HL-60 (cell line): ENCODE measurements at regions not wholly inside any gene's neighbourhood (a gene's known extent, or its start where the extent isn't known, plus 50 kb on each side); places are given as distances from the start of the nearest gene placed in this dataset.

Source experiments
- GABPA ChIP-seq: IDR thresholded peaks from 2 replicates; pipeline ENCODE4 v1.6.1; 2012; ENCODE audit warnings: low read depth
- POLR2AphosphoS5 ChIP-seq: IDR thresholded peaks from 2 replicates; pipeline ENCODE4 v1.6.1; 2012; ENCODE audit warnings: low read depth
- SPI1 ChIP-seq: IDR thresholded peaks from 2 replicates; pipeline ENCODE4 v1.6.1; 2012; ENCODE audit warnings: low read depth, mild to moderate bottlenecking, borderline replicate concordance
- TF ChIP-seq, protein P1 (sequence below): IDR thresholded peaks from one replicate; pipeline ENCODE4 v1.5.1; 2011; ENCODE audit warnings: low read length, control low read depth, inconsistent platforms; ENCODE audit not compliant: insufficient read depth
- TF ChIP-seq, protein P2 (sequence below): IDR thresholded peaks from 2 replicates; pipeline ENCODE4 v1.6.1; 2012; ENCODE audit warnings: low read depth; ENCODE audit not compliant: insufficient replicate concordance

DNA sequence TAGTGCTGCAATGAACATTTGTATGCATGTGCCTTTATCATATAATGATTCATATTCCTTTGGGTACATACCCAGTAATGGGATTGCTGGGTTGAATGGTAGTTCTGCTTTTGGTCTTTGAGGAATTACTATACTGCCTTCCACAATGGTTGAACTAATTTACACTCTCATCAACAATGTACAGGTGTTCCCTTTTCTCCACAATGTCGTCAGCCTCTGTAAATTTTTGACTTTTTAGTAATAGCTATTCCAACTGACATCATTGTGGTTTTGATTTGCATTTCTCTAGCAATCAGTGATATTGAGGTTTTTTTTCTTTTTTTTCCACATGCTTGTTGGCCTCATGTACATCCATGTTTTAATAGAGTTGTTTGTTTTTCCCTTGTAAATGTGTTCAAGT, 2473.5 kb downstream of the PCDH9 start:
- TF ChIP-seq, protein P1, sequence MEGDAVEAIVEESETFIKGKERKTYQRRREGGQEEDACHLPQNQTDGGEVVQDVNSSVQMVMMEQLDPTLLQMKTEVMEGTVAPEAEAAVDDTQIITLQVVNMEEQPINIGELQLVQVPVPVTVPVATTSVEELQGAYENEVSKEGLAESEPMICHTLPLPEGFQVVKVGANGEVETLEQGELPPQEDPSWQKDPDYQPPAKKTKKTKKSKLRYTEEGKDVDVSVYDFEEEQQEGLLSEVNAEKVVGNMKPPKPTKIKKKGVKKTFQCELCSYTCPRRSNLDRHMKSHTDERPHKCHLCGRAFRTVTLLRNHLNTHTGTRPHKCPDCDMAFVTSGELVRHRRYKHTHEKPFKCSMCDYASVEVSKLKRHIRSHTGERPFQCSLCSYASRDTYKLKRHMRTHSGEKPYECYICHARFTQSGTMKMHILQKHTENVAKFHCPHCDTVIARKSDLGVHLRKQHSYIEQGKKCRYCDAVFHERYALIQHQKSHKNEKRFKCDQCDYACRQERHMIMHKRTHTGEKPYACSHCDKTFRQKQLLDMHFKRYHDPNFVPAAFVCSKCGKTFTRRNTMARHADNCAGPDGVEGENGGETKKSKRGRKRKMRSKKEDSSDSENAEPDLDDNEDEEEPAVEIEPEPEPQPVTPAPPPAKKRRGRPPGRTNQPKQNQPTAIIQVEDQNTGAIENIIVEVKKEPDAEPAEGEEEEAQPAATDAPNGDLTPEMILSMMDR: no peak
- TF ChIP-seq GABPA (no peak), POLR2AphosphoS5 (no peak), SPI1 (no peak)
- TF ChIP-seq, protein P2, sequence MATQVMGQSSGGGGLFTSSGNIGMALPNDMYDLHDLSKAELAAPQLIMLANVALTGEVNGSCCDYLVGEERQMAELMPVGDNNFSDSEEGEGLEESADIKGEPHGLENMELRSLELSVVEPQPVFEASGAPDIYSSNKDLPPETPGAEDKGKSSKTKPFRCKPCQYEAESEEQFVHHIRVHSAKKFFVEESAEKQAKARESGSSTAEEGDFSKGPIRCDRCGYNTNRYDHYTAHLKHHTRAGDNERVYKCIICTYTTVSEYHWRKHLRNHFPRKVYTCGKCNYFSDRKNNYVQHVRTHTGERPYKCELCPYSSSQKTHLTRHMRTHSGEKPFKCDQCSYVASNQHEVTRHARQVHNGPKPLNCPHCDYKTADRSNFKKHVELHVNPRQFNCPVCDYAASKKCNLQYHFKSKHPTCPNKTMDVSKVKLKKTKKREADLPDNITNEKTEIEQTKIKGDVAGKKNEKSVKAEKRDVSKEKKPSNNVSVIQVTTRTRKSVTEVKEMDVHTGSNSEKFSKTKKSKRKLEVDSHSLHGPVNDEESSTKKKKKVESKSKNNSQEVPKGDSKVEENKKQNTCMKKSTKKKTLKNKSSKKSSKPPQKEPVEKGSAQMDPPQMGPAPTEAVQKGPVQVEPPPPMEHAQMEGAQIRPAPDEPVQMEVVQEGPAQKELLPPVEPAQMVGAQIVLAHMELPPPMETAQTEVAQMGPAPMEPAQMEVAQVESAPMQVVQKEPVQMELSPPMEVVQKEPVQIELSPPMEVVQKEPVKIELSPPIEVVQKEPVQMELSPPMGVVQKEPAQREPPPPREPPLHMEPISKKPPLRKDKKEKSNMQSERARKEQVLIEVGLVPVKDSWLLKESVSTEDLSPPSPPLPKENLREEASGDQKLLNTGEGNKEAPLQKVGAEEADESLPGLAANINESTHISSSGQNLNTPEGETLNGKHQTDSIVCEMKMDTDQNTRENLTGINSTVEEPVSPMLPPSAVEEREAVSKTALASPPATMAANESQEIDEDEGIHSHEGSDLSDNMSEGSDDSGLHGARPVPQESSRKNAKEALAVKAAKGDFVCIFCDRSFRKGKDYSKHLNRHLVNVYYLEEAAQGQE: no peak
